H1 (cell line): ENCODE measurements at regions not wholly inside any gene's neighbourhood (a gene's known extent, or its start where the extent isn't known, plus 50 kb on each side); places are given as distances from the start of the nearest gene placed in this dataset.

Source experiments
- RAD21 ChIP-seq, 2 experiments: IDR thresholded peaks in 1 of 2; conservative IDR thresholded peaks in 1 of 2; 2 replicates each; pipeline ENCODE4 v1.6.1; 2011; ENCODE audit warnings: low read depth in 2 of 2, low read length in 2 of 2, improper control_type of control experiment in 1 of 2, inconsistent platforms in 1 of 2, mild to moderate bottlenecking in 1 of 2, moderate library complexity in 1 of 2

DNA sequence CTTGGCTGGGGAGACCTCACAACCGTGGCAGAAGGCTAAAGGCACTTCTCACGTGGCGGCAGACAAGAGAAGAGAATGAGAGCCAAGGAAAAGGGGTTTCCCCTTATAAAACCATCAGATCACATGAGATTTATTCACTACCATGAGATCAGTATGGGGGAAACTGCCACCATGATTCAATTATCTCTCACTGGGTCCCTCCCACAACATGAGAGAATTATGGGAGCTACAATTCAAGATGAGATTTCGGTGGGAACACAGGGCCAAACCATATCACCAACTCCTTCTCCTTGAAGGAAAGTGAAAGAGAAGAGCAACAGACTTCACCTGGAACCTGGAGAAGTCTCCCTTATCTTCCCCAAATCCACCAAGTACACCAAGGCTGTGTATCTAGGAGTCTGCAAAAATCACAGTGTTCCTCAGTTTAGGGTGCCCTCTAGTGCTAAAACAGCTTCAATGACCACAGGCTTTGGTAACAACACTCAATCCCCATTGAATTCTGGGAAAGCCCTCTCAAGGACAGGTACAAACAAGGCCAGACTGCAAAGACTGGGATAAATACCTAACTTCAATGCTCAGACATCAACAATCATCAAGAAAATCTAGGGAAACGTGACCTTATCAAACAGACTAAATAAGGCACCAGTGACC lies 148.8 kb upstream of the SRD5A2 start (continued):
- TF ChIP-seq RAD21 (IDR thresholded peaks at IDR 0.05 in 1 of 2, conservative IDR thresholded peaks at IDR 0.05 in 1 of 2; ENCODE audit: low read depth in 2 of 2, low read length in 2 of 2), result peak; percentile 61 to 74
